Kidney (tissue), 13 donors: ENCODE measurements at regions not wholly inside any gene's neighbourhood (a gene's known extent, or its start where the extent isn't known, plus 50 kb on each side); places are given as distances from the start of the nearest gene placed in this dataset.

Experiments used
- DNase-seq, 5 donors: peaks; one replicate each; pipeline ENCODE4 v3.0.0-alpha.2; 2013 to 2020
- FAIRE-seq: peaks from 2 replicates; lab custom pipeline; 2012; peaks lifted over from hg19 to GRCh38; lab: Jason Lieb, UNC
- H3K27ac ChIP-seq, 2 donors: one replicate each; pipeline ENCODE4 v1.7.0; 2013; ENCODE audit warnings: low read depth in 2 of 2, low read length in 2 of 2, inconsistent platforms in 1 of 2
- H3K27me3 ChIP-seq: one replicate; pipeline ENCODE4 v1.7.1; 2013; ENCODE audit warnings: low read length, inconsistent platforms; ENCODE audit not compliant: control insufficient read depth, insufficient read depth
- H3K36me3 ChIP-seq, 3 donors: one replicate each; pipeline versions ENCODE4 v1.7.0 to v1.7.1; 2013; ENCODE audit warnings: low read length in 3 of 3, control low read depth in 1 of 3, inconsistent platforms in 1 of 3; ENCODE audit not compliant: insufficient read depth in 3 of 3, control insufficient read depth in 2 of 3
- H3K4me1 ChIP-seq, 3 donors: one replicate each; pipeline versions ENCODE4 v1.7.0 to v1.7.1; 2013; ENCODE audit warnings: low read length in 3 of 3, inconsistent platforms in 1 of 3, low read depth in 1 of 3; ENCODE audit not compliant: control insufficient read depth in 2 of 3, insufficient read depth in 2 of 3
- H3K4me3 ChIP-seq, 3 donors: one replicate each; pipeline versions ENCODE4 v1.7.0 to v1.8.1; 2013; ENCODE audit warnings: low read length in 3 of 3, control low read depth in 1 of 3, inconsistent platforms in 1 of 3
- H3K9ac ChIP-seq, 3 donors: one replicate each; pipeline versions ENCODE4 v1.7.0 to v1.7.1; 2013; ENCODE audit warnings: low read length in 3 of 3, control low read depth in 1 of 3, inconsistent platforms in 1 of 3
- H3K9me3 ChIP-seq, 3 donors: one replicate each; pipeline versions ENCODE4 v1.7.0 to v1.7.1; 2013; ENCODE audit warnings: low read length in 3 of 3, control low read depth in 1 of 3, inconsistent platforms in 1 of 3; ENCODE audit not compliant: control insufficient read depth in 2 of 3, insufficient read depth in 1 of 3
- CTCF ChIP-seq: IDR thresholded peaks from 3 replicates; pipeline ENCODE4 v1.5.1; 2012; ENCODE audit warnings: mild to moderate bottlenecking, moderate library complexity, borderline replicate concordance; ENCODE audit not compliant: insufficient read depth; ENCODE audit errors: extremely low read depth
- intact Hi-C: fragments of 100-400 bp; cut with DNase I; formaldehyde crosslinking; loops from one replicate; pipeline ENCODE4 v1.11.1; 2022
- donor health status: control.
- donor health status: control.
- donor health status: control.
- donor health status: control.
- donor health status: control.
- donor health status: DM: yes; HTN: yes; CAD: no.
- donor health status: Normal renal cell carcinoma (clear cell type).

- H3K36me3 ChIP-seq = no peaks in the 10 kb centered on the region
- H3K27me3 ChIP-seq = no peaks in the 10 kb centered on the region
- no peak for FAIRE-seq
- intact Hi-C loops = no loop called here
- H3K4me1 ChIP-seq = no peaks in the 10 kb centered on the region
- H3K9me3 ChIP-seq = no peaks in the 10 kb centered on the region
- H3K4me3 ChIP-seq = no peak overlapping the region
- no peak overlapping the region for H3K27ac ChIP-seq
- DNase-seq = peak in 2 of 5 donors; percentile 7 to 63
- no peak overlapping the region for H3K9ac ChIP-seq
- no peak for TF ChIP-seq CTCF
Observed at GRCh38 chr4:162891788-162892707, 274.6 kb downstream of the NAF1 start.

GRCh38 chr4:162878096-162878495 lies 288.6 kb downstream of the NAF1 start:
- H3K9ac ChIP-seq = no peak overlapping the region
- no peaks in the 10 kb centered on the region for H3K27me3 ChIP-seq
- no peak overlapping the region for H3K4me3 ChIP-seq
- FAIRE-seq (no peak), DNase-seq (no peak)
- no peaks in the 10 kb centered on the region for H3K4me1 ChIP-seq
- no peak overlapping the region for H3K27ac ChIP-seq
- no peak for TF ChIP-seq CTCF
- intact Hi-C loops = no loop called here
- H3K9me3 ChIP-seq = no peaks in the 10 kb centered on the region
- no peaks in the 10 kb centered on the region for H3K36me3 ChIP-seq

- FAIRE-seq = no peak
- Histone ChIP-seq H3K4me3 (no peak overlapping the region), H3K36me3 (no peaks in the 10 kb centered on the region), H3K9me3 (no peaks in the 10 kb centered on the region), H3K4me1 (no peaks in the 10 kb centered on the region), H3K27ac (no peak overlapping the region), H3K27me3 (no peaks in the 10 kb centered on the region), H3K9ac (no peak overlapping the region)
- intact Hi-C loops = no loop called here
- DNase-seq = no peak
- no peak for TF ChIP-seq CTCF
Observed at GRCh38 chr4:162874748-162875147, 291.9 kb downstream of the NAF1 start.
